GM19452 (cell line): ENCODE measurements at regions not wholly inside any gene's neighbourhood (a gene's known extent, or its start where the extent isn't known, plus 50 kb on each side); places are given as distances from the start of the nearest gene placed in this dataset.
A peak's percentile ranks its signal among the peaks of the same experiment; 100 is the strongest.
"Not testable (repeated sequence)": the region's sequence is repeated elsewhere in the genome, so short reads cannot be mapped to it uniquely, and the experiment has no call there.

Source experiments
- ATAC-seq: cut with Tn5 transposase; IDR thresholded peaks from one replicate; pipeline ENCODE4 v1.9.1; 2021; ENCODE audit not compliant: unreplicated experiment

DNA sequence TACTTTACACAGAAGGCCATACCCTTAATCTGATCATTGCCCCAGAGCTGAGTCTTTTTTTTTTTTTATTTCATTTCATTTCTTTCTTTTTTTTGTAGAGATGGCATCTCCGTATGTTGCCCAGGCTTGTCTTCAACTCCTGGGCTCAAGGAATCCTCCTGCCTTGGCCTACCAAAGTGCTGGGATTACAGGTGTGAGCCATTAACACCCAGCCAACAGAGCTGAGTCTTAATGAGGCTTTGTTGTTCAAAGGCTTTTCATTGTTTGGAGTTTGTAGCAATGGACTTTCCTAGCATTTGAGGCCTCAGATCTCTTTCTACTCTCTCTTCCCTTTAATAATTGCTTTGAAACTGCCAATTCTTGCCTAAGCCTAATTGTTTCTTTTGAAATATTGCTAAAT is 176.5 kb upstream of the FBN2 start:
- no peak for ATAC-seq

GRCh38 chr5:128722551-128722950 is 184.5 kb upstream of the FBN2 start:
- ATAC-seq: no peak

DNA sequence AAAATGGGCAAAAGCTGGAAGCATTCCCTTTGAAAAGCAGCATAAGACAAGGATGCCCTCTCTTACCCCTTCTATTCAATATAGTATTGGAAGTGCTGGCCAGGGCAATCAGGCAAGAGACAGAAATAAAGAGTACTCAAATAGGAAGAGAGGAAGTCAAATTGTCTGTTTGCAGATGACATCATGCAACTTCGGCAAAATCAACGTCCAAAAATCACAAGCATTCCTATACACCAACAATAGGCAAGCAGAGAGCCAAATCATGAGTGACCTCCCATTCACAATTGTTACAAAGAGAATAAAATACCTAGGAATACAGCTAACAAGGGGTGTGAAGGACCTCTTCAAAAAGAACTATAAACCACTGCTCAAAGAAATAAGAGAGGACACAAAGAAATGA is 192.0 kb upstream of the FBN2 start:
- ATAC-seq: not testable (repeated sequence)

DNA sequence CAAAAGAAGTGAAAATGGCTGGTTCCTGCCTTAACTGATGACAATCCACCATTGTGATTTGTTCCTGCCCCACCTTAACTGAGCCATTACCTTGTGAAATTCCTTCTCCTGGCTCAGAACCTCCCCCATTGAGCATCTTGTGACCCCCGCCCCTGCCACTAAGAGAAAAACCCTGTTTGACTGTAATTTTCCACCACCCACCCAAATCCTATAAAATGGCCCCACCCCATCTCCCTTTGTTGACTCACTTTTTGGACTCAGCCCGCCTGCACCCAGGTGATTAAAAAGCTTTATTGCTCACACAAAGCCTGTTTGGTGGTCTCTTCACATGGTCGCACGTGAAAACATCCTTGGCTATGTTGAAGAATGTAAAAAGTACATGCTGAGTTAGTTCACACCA is 197.6 kb upstream of the FBN2 start:
- ATAC-seq: not testable (repeated sequence)

- ATAC-seq: no peak
These were observed 198.5 kb upstream of the FBN2 start for GRCh38 chr5:128736553-128736952.

- no peak for ATAC-seq
These were observed 211.3 kb upstream of the FBN2 start for GRCh38 chr5:128749136-128749898.

DNA sequence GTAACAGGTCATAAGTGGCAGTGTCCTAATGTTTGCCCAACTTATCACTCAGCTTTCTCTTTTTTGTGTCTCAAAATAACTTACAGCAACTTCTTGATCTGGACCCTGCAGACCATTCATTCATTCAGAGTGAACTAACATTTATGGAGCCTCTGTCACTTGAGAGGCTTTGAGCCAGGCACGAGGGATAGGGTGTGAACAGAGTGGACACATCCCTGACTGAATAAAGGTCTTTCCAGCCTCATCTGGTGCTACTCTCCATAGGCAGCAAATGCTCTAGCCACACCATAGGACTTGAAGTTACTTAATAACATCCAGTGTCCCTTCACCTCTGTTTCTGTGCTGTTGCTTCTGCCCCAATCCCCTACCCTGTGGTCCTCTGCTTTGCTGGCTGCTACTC is 212.1 kb upstream of the FBN2 start:
- ATAC-seq: no peak

DNA sequence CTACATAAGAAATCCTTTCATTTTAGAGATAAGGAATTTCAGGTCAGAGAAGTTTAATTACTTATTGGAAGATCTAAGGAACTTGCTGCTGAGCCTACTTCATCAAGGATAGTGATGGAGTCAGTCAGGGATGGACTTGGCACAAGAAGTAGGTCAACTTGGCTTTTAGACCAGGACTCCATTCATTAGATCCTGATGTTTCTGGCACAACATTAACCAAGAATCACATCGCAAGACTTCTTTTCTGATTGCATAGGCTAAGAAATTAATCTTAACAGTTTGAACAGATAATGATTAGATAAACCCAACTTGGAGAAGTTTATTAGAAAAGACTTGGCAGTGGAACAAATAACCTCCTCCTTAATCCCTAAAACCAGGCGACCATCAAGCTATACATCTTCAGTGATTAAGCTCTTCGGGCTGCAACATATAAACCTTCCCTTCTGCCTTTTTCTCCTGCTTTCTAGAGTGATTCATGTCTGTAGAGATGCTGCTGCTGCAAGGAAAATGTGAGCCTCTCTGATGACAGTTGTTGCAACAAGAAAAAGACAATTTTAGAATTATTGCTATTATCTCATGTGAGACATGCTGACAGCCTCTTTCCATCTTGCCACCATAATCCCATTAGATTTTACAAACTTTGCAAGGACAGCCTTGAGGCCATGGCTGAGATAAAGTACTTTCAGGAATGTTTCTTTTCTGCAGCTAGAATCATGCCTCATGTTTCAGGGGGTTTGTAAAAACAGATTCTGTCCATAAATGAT is 207.9 kb upstream of the SLC27A6 start:
- no peak for ATAC-seq

DNA sequence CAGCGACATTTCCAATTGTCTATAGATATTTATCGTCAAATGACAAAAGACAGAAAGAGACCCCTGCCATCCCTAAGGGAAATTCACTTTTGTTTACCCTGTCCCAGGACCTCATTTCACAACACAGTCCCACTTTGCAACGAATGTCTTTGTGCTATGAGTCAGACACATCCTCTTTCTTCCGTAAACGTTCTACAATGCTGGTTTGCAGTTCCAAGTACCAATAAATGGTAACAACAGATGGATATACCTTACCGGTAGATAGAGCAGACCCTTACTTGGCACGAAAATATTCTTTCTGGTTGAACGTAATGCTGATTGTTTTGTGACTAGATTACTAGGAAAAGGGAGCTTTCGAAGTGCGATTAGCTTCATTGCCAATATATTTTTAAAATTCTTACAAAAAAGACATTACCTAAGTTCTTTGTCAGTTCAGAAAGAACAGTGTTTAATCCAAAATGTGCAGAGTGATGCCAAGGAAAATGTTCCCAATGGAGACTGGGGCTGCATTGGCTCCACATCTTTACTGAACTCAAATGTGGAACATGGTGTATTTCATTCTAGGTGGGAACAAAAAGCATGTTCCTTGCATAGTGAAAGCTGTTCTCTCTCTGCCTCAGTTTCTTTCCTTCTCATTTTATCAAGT is 202.5 kb upstream of the SLC27A6 start:
- no peak for ATAC-seq

- no peak for ATAC-seq
These were observed 202.0 kb upstream of the SLC27A6 start for GRCh38 chr5:128763321-128763720.

DNA sequence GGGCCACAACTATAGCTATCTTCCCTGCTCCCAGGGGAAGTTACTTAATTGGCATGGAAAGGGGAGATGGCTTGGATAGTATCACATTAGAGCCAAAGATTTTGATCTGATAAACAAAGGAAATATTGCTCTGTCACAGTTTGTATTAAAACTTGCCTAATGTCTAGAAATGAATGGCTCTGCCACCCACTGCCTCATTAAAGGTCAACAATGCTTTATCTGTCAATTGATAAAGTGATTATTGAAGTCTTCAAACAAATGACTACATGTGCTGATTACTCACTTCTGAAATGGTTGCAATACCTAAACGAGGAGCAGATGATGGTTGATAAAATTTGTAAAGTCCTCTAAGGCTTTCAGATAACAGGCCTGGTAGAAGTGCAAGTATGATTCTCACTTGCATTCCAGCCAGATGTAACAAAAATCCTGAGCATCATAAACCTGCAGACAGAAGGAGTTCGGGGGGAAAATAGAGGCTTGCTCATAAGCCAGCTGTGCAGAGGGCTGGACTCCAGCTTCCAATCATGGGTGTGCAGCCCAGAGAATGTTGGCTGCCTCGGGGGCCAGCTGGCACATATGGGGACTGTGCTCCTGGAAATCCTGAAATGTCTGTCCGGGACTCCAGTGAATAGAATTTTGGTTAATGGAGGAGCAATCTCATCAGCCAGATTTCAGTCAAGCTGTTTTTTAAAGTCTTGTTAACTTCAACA is 200.5 kb upstream of the SLC27A6 start:
- no peak for ATAC-seq

DNA sequence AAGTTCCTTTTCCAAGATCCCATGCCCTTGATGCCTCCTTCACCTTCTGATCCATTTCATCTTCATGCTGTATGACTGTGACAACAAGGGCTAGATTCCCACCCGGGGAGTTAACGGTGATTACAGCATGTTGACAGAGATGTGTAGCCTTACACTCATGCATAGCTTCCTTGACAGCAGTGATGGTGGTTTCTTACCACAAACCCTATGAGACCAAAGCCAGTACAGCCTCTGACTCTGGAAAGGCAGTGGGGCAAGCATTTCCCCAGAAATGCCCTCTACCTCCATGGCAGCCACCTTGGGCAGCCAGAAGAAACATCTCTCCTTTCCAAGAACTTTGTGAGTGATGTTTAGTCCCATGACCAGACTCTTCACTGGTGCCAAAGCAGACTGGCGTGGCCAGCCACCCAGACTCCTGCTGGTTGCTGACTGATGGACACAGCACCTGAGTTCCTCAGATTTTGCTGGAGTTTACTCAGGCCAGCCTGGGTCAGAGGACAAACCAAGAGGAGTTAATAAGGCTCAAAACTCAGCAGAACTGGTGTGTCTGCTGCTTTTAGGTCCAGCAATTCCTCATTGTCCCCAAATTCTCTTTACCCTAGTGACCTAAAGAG is 199.7 kb upstream of the SLC27A6 start:
- no peak for ATAC-seq

- no peak for ATAC-seq
These were observed 198.9 kb upstream of the SLC27A6 start for GRCh38 chr5:128766406-128766805.

DNA sequence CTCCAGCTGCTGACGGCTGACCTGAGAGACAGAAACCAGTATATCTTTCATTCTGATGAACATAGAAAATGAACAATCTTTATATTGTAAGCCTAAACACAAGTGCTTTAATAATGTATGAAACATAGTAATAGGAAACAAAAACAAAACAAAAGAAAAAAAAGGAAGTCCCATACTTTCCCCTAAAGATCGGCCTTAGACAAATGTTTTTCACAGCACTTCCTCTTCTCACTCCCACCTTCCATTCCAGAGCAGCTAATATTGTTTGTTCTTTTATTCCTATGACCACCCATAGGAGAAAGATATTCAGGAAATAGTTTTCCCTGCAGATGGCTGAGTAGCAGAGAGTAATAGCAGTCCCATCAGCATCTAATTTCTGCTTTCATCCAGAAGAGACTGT is 194.4 kb upstream of the SLC27A6 start:
- no peak for ATAC-seq

DNA sequence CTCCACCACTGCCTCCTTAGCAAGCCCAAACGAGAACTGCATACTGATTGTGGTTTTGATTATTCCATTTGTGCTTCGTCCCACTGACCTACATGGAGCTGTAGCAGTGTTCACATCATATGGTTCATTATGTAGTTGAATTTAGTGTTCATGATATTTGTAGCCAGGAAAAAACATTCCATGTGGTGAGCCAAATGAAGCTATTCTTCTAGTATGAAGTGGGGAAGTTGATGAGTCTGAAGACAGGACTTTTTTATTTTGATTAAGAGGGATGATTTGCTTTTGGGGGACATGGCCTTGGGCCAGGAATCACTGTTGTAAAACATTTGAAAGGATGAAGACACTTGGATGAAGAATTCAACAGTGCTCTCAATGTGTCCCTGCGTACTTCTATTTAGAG is 192.9 kb upstream of the SLC27A6 start:
- no peak for ATAC-seq

- no peak for ATAC-seq
These were observed 191.9 kb upstream of the SLC27A6 start for GRCh38 chr5:128773378-128773777.

- no peak for ATAC-seq
These were observed 190.7 kb upstream of the SLC27A6 start for GRCh38 chr5:128774605-128775004.

DNA sequence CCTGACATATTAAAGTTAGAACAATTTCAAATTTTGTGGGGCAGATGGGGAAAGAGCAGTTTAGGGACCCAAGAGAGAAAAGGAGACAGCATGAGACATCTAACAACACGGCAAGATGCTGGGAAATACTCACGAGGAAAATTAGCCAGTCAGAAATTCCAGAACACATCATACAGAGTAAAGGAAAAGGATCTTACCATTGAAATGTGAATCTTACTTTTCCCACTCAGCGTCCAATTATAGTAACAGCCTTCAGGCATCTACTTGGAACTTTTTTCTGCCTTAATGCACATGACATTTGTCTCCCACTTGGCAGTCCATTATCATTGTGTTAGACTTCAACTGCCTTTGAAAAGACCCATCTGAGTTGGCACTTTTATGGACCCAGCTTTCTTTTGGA is 189.7 kb upstream of the SLC27A6 start:
- ATAC-seq: no peak

- ATAC-seq: peak; percentile 88
These were observed 188.2 kb upstream of the SLC27A6 start for GRCh38 chr5:128777052-128777451.

GRCh38 chr5:128778474-128778873 is 186.8 kb upstream of the SLC27A6 start:
- no peak for ATAC-seq

- ATAC-seq: no peak
These were observed 182.8 kb upstream of the SLC27A6 start for GRCh38 chr5:128782446-128782845.
